HCT116 (cell line): ENCODE measurements at regions not wholly inside any gene's neighbourhood (a gene's known extent, or its start where the extent isn't known, plus 50 kb on each side); places are given as distances from the start of the nearest gene placed in this dataset.

Experiments
- ATF3 ChIP-seq: IDR thresholded peaks from 2 replicates; pipeline ENCODE4 v1.6.1; 2012
- CEBPB ChIP-seq: IDR thresholded peaks from 2 replicates; pipeline ENCODE4 v1.6.1; 2012; ENCODE audit warnings: low read depth
- CTCF ChIP-seq, 3 experiments: fragments of 200-600 bp in 1 of 3; sonication (generic) in 1 of 3; IDR thresholded peaks in 2 of 3; conservative IDR thresholded peaks in 1 of 3; 2 replicates each; pipeline ENCODE4 v1.5.1; 2012 to 2017; ENCODE audit warnings: low read depth in 2 of 3, low read length in 2 of 3, antibody characterized with exemption in 1 of 3, borderline replicate concordance in 1 of 3, control low read depth in 1 of 3, mild to moderate bottlenecking in 1 of 3, mixed read lengths in 1 of 3, mixed run types in 1 of 3, moderate library complexity in 1 of 3; ENCODE audit not compliant: insufficient read depth in 1 of 3
- ELF1 ChIP-seq: IDR thresholded peaks from 2 replicates; pipeline ENCODE4 v1.6.1; 2012; ENCODE audit warnings: low read depth, borderline replicate concordance
- EZH2 ChIP-seq: fragments of 200-600 bp; sonication (generic); IDR thresholded peaks from 2 replicates; pipeline ENCODE4 v1.6.1; 2017; ENCODE audit warnings: antibody characterized with exemption, mixed run types
- EZH2phosphoT487 ChIP-seq: fragments of 200-600 bp; IDR thresholded peaks from 2 replicates; pipeline ENCODE4 v1.6.1; 2018; ENCODE audit warnings: antibody characterized with exemption, borderline replicate concordance
- JUND ChIP-seq: IDR thresholded peaks from 2 replicates; pipeline ENCODE4 v1.6.1; 2012
- POLR2A ChIP-seq: IDR thresholded peaks from 2 replicates; pipeline ENCODE4 v1.7.0; 2011; ENCODE audit warnings: borderline replicate concordance; ENCODE audit not compliant: insufficient read depth, insufficient read length; ENCODE audit errors: extremely low read depth
- POLR2AphosphoS5 ChIP-seq: IDR thresholded peaks from 2 replicates; pipeline ENCODE4 v1.6.1; 2011; ENCODE audit warnings: mild to moderate bottlenecking, low read depth, low read length, moderate library complexity
- RAD21 ChIP-seq: IDR thresholded peaks from 2 replicates; pipeline ENCODE4 v1.6.1; 2012; ENCODE audit warnings: low read depth, mild to moderate bottlenecking
- SP1 ChIP-seq: IDR thresholded peaks from 2 replicates; pipeline ENCODE4 v1.6.1; 2012; ENCODE audit warnings: low read depth
- TCF7L2 ChIP-seq: IDR thresholded peaks from 2 replicates; pipeline ENCODE4 v1.7.0; 2011; ENCODE audit warnings: borderline replicate concordance, inconsistent platforms; ENCODE audit not compliant: insufficient read depth, insufficient read length; ENCODE audit errors: extremely low read depth
- ZNF274 ChIP-seq: fragments of 200-500 bp; sonication (Bioruptor generic); IDR thresholded peaks from 2 replicates; pipeline ENCODE4 v1.6.1; 2014; ENCODE audit warnings: mild to moderate bottlenecking, low read depth, low read length, inconsistent platforms

- TF ChIP-seq SP1, result no peak
- TF ChIP-seq CTCF (IDR thresholded peaks at IDR 0.05 in 2 of 3, conservative IDR thresholded peaks at IDR 0.05 in 1 of 3; ENCODE audit: borderline replicate concordance in 1 of 3, insufficient read depth in 1 of 3, low read depth in 2 of 3, low read length in 2 of 3), result no peak
- TF ChIP-seq EZH2, result no peak
- no peak for TF ChIP-seq EZH2phosphoT487
- TF ChIP-seq ELF1, result no peak
- TF ChIP-seq POLR2A, result no peak
- no peak for TF ChIP-seq RAD21
- TF ChIP-seq CEBPB, result no peak
- TF ChIP-seq TCF7L2, result no peak
- TF ChIP-seq ZNF274, result no peak
- no peak for TF ChIP-seq JUND
- no peak for TF ChIP-seq POLR2AphosphoS5
- no peak for TF ChIP-seq ATF3
Observed at GRCh38 chr12:127579446-127579845, 687.5 kb upstream of the TMEM132C start.
